ENCODE measurements at regions not wholly inside any gene's neighbourhood (a gene's known extent, or its start where the extent isn't known, plus 50 kb on each side); places are given as distances from the start of the nearest gene placed in this dataset.

DNA sequence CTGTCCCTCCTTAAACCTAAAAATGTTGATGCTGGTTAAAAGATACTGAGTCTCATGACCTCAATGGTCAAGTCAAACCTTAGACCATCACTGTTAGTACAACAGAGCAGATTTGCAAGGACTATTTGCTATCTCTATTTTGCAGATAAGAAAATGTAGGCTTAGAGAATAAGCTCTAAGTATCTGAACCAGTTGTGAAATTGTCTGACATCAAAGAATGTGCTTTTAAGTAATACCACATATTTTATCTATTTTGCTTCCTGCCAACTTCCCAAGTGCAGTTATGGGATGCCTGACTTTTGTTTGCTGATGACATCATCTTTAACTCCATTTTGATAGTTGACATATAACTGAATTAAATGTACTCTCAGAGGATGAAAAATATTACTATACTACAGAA is 83.6 kb upstream of the TMEM106B start:
- DNase-seq (ENCODE audit: low spot score) = no peak

DNA sequence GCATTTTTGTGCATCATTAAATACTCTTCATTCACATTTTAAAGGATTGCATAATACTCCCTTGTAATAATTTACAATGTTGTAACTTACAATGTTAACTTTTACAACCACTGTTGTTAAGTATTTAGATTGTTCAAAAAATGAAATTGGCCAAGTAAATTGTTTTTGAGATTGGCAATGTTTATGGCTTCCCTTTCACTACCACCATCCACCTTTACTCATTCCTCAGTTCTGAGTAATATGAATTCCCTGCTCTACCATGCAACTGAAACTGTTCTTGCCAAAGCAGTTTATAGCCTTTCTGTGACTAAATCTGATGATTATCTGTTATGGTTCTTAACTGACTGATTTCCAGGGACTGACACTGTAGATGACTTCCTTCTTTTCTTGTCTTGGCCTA is 80.5 kb upstream of the TMEM106B start:
- no peak for DNase-seq (ENCODE audit: low spot score)

DNA sequence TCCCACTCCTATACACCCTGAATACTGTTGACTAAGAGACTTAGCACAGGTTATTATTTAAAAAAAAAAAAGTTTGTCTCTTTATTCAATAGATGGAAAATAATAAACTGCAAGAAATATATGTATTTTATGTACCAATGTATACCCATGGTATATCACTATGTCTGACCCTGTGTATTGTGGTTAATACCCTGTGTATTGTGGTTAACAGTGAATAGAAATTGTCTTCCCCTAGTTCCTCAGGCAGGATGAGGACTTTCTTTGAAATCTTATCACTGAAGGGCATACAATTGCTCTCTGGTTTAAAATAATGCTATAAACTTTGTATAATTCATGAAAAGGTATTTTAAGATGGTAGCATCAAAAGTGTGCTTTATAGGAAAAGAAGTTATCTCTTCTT is 80.0 kb upstream of the TMEM106B start:
- no peak for DNase-seq (ENCODE audit: low spot score)

DNA sequence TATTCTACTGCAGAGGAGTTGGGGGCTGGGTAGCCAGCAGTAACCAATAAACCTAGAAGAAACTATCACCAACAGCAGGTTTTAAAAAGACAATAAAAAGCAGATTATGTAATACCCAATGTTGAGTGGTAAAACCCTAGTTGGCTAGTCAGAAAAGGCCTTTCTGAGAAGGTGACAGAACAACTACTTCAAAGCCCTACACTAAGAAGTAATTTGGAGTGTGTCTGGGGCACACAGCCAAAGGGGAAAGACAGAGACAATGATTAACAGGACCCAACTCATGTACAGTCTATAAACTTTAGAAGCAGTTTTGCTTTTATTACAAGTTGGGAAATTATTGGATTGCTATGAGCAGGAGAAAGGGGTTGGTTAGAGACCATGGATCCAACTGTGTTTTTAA is 77.2 kb upstream of the TMEM106B start:
- DNase-seq (ENCODE audit: low spot score) = no peak

DNA sequence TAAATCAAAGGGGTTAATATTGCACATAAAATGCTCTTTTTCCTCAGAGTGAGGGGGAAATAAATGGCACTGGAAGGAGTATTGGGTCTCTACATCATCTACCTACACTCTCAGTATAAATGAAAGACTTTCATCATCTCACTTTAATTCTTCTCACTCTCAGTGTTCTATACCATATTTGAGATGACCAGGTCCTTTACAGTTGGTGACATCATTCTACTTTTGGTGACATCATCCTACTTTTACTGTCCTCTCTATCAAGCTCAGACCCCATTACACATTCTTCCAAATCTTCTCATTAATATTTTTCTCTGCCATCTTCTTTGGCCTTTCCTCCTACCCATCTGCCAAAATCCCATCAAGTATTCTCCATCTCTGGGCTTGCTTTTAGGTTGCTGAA is 74.6 kb upstream of the TMEM106B start:
- DNase-seq (ENCODE audit: low spot score) = no peak

DNA sequence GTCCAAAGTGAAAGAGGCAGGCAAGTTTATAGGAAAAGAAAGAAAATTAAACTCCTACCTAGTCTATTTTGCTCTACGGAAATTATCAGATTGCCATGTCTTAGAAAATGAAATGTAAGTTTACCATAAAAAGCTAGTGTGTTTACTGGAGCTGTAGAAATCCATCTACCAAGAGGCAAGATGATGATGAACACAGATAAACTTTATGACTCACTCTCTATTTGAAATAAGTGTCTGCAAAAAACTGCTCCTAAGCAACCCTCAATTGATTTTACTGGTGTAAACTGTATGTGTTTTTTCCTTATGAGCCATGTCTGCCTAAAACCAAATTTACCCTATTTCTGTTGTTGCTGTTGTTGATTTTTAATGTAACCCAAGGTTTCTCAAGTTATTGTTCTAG is 73.8 kb upstream of the TMEM106B start:
- DNase-seq (ENCODE audit: low spot score) = no peak

DNA sequence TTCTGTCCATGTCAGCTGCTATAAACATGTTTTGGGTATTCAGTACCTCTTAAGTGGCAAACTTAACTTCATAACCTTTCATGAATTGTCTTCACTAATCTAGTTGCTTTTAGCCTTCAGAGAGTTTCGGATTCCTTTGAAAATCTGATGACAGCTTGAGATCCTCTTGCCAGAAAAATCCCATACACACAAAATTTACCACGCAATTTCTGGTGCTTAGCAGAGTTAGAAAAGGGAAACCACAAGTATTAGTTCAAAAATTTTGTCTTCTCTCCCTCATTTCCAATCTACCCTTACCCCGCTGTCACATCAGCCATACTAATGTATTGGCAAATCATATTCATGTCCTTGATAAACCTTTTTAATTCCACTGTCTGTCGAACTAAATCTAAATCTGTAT is 72.7 kb upstream of the TMEM106B start:
- DNase-seq (ENCODE audit: low spot score) = no peak

DNA sequence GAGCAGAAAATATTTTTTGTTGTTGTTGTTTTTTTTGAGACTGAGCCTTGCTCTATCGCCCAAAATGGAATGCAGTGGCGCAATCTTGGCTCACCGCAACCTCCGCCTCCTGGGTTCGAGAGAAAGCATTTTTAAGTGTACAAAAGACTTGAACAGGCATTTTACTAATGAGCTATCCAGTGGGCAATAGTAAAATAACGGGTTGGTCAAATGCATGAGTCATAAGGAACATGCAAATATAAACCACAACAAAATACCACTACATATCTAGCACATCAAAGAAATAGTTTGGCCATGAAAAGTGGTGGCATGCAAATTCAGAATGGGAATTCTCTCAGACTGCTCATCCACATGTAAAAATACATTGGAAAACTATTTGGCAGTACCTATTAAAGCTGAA is 71.7 kb upstream of the TMEM106B start:
- no peak for DNase-seq (ENCODE audit: low spot score)

DNA sequence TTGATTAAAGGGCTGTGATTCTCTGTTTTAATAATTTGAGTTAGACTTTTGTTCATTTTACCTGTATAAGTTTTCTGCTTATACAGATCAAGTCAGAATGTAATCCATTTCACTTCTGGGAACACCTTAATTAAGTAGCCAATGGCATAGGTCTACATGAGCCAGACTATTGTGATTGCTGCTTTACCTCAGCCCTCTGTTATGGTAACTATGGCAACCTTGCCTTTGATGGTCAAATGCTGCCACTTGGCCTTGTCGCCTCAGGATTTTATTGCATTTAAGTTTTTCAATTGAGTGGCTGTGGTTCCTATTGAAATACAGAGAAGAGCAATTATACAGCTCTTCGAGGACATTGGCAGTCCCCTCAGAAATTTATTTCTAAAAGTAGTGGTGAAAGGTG is 64.3 kb upstream of the TMEM106B start:
- no peak for DNase-seq (ENCODE audit: low spot score)

DNA sequence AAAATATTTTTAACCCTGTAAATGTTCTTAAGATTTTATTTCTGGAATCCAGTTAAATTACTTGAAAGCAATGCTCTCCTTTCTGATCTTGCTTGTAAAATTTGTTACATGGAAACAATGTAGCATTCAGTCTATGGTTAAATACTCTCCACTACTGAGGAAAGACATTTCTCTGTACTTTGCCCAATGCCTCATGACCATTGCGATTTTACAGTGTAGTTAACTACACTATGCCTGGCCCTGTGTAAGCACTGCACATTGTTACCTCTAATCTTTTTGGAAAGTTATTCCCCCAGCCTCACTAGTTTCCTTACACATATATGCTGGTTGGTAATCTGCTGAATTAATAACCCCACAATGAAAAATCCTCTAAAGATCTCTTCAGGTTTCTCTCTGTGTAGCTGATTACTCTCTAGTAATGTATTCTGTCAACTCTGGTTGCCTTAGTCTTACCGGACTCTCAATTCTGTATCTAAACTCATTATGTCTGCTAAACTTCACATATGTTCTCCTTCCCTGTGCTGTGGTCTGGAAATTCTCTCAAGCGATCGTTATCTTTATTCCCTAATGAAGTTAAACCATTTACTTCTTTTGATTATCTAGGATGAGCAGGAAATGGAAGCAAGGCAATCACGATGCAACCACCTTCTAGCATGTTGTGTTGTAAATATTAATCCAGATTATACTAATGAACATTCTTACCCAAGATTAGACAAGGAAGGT is 58.7 kb upstream of the TMEM106B start:
- DNase-seq (ENCODE audit: low spot score) = no peak

DNA sequence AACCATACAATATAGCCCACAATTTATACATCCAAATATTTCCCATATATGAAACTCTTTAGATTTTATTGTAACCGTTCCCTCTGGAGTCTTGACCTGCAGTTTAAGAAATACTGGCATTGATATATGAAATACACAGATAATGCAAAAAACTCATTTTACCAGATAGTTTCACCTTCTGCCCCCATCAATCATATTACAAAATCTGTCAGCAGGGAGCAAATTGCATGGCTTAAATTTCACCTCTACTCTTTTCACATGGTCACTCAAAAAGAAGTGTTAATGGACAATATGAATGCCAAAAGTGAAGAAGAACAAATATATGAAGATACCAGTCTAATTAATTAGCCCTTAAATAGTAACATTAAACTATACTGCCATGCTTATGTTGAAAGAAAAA is 57.0 kb upstream of the TMEM106B start:
- no peak for DNase-seq (ENCODE audit: low spot score)

DNA sequence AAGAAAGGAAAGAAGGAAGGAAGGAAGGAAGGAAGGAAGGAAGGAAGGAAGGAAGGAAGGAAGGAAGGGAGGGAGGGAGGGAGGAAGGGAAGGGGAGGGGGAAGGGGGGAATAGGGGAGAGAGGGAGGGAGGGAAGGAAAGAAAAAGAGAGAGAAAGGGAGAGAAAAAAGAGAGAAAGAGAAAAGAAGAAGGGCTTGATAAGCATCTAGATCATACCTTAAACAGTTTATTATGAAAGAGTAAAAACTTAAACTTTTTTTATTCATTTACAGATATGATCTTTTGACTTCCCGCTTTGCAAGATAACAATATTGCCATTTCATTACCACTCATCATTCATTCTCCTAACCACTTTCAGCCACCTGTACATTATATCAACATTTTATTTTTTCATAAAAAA is 53.6 kb upstream of the TMEM106B start:
- DNase-seq (ENCODE audit: low spot score) = no peak

DNA sequence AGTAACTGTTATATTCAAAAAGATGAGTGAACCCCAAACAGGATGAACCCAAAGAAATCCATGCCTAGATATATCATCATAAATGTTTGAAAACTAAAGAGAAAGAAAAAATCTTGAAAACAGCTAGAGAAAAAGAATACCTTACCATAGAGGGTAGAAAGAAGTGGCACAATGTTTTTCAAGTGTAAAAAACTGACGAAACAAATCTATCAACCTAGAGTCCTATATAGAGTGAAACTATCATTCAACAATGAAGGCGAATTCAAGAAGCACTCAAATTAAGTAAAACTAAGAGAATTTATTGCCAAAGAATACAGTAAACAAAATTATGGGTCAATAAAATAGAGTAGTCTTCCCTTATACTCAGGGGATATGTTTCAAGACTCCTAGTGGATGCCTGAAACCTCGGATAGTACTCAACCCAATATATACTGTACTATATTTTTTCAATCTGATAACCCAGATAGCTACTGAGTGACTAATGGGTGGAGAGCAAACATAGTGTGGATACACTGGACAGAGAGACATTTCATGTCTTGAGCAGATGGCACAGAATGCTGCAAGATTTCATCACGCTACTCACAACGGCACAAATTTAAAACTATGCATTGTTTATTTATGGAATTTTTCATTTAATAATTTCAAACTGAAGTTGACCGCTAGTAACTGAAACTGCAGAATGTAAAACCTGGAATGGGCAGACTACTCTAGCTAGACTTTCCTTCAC is 52.6 kb upstream of the TMEM106B start:
- no peak for DNase-seq (ENCODE audit: low spot score)

DNA sequence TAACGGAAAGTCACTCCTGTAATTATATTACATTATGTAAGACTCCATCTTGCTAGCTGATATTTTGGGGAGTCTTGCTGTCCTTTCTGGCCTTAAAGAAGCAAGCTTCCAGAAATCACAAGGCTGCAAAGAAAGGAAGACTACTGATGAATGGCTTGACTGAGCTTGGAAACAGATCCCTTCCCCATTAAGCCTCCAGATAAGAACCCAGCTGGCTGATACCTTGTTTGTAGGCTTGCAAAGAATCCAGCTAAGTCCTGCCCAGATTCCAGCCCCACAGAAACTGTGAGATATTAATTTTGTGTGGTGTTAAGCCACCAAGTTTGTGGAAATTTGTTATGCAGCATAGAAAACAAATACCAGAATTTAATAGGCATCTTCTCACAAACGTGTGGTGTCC is 49.9 kb upstream of the TMEM106B start:
- DNase-seq (ENCODE audit: low spot score) = no peak
